ENCODE measurements at regions not wholly inside any gene's neighbourhood (a gene's known extent, or its start where the extent isn't known, plus 50 kb on each side); places are given as distances from the start of the nearest gene placed in this dataset.
"Not testable (repeated sequence)": the region's sequence is repeated elsewhere in the genome, so short reads cannot be mapped to it uniquely, and the experiment has no call there.

GRCh38 chr15:98547275-98547674, 101.1 kb upstream of the IGF1R start:
- no peak overlapping the region for H3K4me3 ChIP-seq (ENCODE audit: low read depth, low read length)

- H3K4me3 ChIP-seq (ENCODE audit: low read depth, low read length) = peak overlapping the region; percentile 70
Observed at GRCh38 chr15:98547741-98548138, 100.6 kb upstream of the IGF1R start.

- H3K4me3 ChIP-seq (ENCODE audit: low read depth, low read length) = peak overlapping the region; percentile 70
Observed at GRCh38 chr15:98548139-98548971, 100.0 kb upstream of the IGF1R start.

- H3K4me3 ChIP-seq (ENCODE audit: low read depth, low read length) = peak overlapping the region; percentile 70
Observed at GRCh38 chr15:98549003-98549402, 99.3 kb upstream of the IGF1R start.

- no peak overlapping the region for H3K4me3 ChIP-seq (ENCODE audit: low read depth, low read length)
Observed at GRCh38 chr15:98549741-98550140, 98.6 kb upstream of the IGF1R start.

- not testable (repeated sequence) for H3K4me3 ChIP-seq (ENCODE audit: low read depth, low read length)
Observed at GRCh38 chr15:98550363-98550762, 98.0 kb upstream of the IGF1R start.

GRCh38 chr15:98551936-98552562, 96.3 kb upstream of the IGF1R start:
- H3K4me3 ChIP-seq (ENCODE audit: low read depth, low read length) = no peak overlapping the region

- no peak overlapping the region for H3K4me3 ChIP-seq (ENCODE audit: low read depth, low read length)
Observed at GRCh38 chr15:98554272-98555172, 93.8 kb upstream of the IGF1R start.

- H3K4me3 ChIP-seq (ENCODE audit: low read depth, low read length) = no peak overlapping the region
Observed at GRCh38 chr15:98555173-98555515, 93.2 kb upstream of the IGF1R start.

- no peak overlapping the region for H3K4me3 ChIP-seq (ENCODE audit: low read depth, low read length)
Observed at GRCh38 chr15:98556321-98556720, 92.0 kb upstream of the IGF1R start.

- H3K4me3 ChIP-seq (ENCODE audit: low read depth, low read length) = no peak overlapping the region
Observed at GRCh38 chr15:98560338-98560737, 88.0 kb upstream of the IGF1R start.

- H3K4me3 ChIP-seq (ENCODE audit: low read depth, low read length) = no peak overlapping the region
Observed at GRCh38 chr15:98561169-98561941, 87.0 kb upstream of the IGF1R start.

- H3K4me3 ChIP-seq (ENCODE audit: low read depth, low read length) = no peak overlapping the region
Observed at GRCh38 chr15:98562331-98562937, 85.9 kb upstream of the IGF1R start.

- no peak overlapping the region for H3K4me3 ChIP-seq (ENCODE audit: low read depth, low read length)
Observed at GRCh38 chr15:98565566-98565965, 82.8 kb upstream of the IGF1R start.

- H3K4me3 ChIP-seq (ENCODE audit: low read depth, low read length) = no peak overlapping the region
Observed at GRCh38 chr15:98567951-98568350, 80.4 kb upstream of the IGF1R start.

- no peak overlapping the region for H3K4me3 ChIP-seq (ENCODE audit: low read depth, low read length)
Observed at GRCh38 chr15:98568382-98569017, 79.8 kb upstream of the IGF1R start.

GRCh38 chr15:98570119-98570518, 78.2 kb upstream of the IGF1R start:
- H3K4me3 ChIP-seq (ENCODE audit: low read depth, low read length) = no peak overlapping the region

- H3K4me3 ChIP-seq (ENCODE audit: low read depth, low read length) = no peak overlapping the region
Observed at GRCh38 chr15:98580572-98580971, 67.8 kb upstream of the IGF1R start.

- H3K4me3 ChIP-seq (ENCODE audit: low read depth, low read length) = no peak overlapping the region
Observed at GRCh38 chr15:98581715-98582114, 66.6 kb upstream of the IGF1R start.
